ENCODE measurements at regions not wholly inside any gene's neighbourhood (a gene's known extent, or its start where the extent isn't known, plus 50 kb on each side); places are given as distances from the start of the nearest gene placed in this dataset.
"Not testable (repeated sequence)": the region's sequence is repeated elsewhere in the genome, so short reads cannot be mapped to it uniquely, and the experiment has no call there.

DNA sequence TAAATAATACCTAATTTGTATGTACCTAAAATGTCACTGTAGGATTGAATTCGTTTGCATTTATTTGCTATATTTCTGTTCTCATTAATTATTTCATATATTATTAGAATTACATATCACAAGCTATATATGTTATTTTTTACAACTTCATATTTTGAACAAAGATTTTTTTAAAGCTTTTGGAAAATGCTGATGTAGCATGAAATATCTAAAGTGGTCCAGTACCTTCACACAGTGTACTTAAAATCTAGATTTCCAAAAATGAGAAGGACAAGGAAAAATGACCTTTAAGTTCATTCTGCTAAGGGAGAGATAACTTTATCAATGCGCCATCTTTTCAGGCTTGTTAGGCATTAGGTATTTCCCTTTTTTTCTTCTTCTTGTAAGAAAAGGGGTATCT is 71.8 kb downstream of the LARP7 start:
- no peak for DNase-seq

DNA sequence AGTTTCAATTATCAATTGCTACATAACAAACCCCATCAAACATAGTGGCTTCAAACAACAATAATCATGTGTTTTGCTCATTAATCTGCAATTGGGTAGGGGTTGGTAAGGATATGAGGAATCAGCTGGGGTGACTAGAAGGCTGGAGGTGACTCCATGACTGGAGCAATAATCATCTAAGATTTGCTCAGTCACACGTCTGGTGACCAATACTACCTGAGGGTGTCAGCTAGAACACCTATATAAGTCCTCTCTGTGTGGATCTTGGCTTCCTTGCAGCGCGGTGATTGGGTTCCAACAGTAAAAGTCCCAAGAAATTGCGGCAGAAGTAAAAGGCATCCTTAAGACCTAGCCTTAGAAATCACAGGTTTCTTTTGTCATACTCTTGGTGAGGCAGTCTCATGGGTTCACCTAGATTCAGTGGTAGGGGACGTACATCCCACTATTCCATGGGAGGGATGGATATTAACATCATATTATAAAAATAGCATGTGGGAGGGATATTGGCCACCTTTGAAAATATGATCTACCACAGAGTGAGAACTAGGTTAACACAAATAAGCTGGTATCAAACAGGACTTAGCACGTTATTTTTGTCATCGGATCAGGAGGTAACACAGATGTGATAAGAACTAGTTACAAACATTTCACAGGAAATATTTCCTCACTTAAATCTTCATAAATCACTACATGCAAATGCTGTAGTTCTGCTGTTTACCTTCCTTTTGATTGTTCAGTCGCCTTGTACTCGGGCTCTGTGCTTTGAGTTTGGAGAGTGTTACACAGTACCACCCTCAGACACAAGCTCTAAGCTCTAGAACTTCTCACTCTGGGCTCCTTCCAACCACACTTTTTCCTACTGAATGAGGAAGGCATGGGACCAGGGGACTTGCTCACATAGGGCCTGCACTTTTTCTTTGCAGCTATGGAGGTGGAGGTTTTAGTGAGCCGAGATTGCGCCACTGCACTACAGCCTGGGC is 78.3 kb downstream of the LARP7 start:
- no peak for DNase-seq

GRCh38 chr4:112717856-112718255 is 80.9 kb downstream of the LARP7 start:
- no peak for DNase-seq

- DNase-seq = no peak
These were observed 84.7 kb downstream of the LARP7 start for GRCh38 chr4:112721627-112722026.

- DNase-seq = no peak
These were observed 89.1 kb downstream of the LARP7 start for GRCh38 chr4:112726041-112726440.

DNA sequence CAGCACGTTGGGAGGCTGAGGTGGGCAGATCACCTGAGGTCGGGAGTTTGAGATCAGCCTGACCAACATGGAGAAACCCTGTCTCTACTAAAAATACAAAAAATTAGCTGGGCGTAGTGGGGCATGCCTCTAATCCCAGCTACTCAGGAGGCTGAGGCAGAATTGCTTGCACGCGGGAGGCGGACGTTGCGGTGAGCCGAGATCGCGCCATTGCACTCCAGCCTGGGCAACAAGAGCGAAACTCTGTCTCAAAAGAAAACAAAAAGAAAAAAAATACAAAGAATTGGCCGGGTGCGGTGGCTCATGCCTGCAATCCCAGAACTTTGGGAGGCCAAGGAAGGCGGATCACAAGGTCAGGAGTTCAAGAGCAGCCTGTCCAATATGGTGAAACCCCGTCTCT is 90.8 kb downstream of the LARP7 start:
- not testable (repeated sequence) for DNase-seq

- DNase-seq = no peak
These were observed 94.8 kb downstream of the LARP7 start for GRCh38 chr4:112731715-112732114.

DNA sequence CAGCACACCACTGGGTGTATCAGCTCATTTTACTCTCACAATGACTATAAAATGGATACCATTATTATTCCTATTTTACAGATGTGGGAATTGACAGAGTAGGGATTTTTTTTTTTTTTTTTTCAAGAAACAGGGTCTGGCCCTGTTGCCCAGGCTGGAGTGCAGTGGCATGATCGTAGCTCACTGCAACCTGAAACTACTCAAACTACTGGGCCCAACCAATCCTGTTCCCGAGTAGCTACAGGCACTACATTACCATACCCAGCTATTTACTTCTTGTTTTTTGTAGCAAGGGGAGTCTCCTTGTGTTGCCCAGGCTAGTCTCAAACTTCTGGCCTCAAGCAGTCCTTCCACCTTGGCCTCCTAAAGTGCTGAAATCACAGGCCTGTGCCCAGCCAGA is 95.2 kb downstream of the LARP7 start:
- no peak for DNase-seq

GRCh38 chr4:112735474-112735951 is 98.6 kb downstream of the LARP7 start:
- DNase-seq = no peak

- DNase-seq = no peak
These were observed 99.8 kb downstream of the LARP7 start for GRCh38 chr4:112736718-112737135.

- no peak for DNase-seq
These were observed 102.5 kb downstream of the LARP7 start for GRCh38 chr4:112739442-112739841.

- no peak for DNase-seq
These were observed 110.1 kb downstream of the LARP7 start for GRCh38 chr4:112747036-112747435.

- DNase-seq = no peak
These were observed 111.5 kb downstream of the LARP7 start for GRCh38 chr4:112748352-112748878.

- not testable (repeated sequence) for DNase-seq
These were observed 113.8 kb downstream of the LARP7 start for GRCh38 chr4:112750749-112751148.

DNA sequence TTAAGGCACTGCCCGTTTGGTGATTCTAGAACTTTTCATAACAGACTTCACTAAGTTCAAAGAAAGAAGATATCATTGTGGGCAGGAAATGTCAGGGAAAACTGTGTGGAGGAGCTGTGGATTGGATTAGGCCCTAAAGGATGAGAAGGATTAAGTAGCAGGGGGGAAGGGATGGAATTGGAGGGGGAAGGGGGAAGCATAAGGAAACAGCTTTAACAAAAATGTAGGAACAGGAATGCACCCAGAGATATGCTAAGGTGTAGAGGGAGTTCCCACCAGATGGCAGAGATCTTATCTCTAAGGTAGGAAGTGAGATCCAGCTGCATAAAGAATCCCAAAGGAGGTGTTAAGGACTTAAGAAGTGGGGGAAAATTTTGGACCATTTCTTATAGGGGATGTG is 114.5 kb downstream of the LARP7 start:
- no peak for DNase-seq

GRCh38 chr4:112752061-112752460 is 115.1 kb downstream of the LARP7 start:
- DNase-seq = no peak

GRCh38 chr4:112752510-112752909 is 115.6 kb downstream of the LARP7 start:
- no peak for DNase-seq

DNA sequence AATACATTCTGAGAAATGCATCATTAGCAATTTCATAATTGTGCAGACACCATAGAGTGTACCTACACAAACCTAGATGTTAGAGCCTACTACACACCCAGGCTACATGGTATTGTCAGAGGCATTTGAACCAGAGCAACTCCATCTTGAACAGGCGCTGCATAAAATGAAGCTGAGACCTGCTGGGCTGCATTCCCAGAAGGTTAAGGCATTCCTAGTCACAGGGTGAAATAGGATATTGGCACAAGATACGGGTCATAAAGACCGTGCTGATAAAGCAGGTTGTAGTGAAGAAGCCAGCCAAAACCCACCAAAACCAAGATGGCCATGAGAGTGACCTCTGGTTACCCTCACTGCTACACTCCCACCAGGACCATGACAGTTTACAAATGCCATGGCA is 116.4 kb downstream of the LARP7 start:
- no peak for DNase-seq

- DNase-seq = no peak
These were observed 122.4 kb downstream of the LARP7 start for GRCh38 chr4:112759313-112759712.

- DNase-seq = no peak
These were observed 128.5 kb downstream of the LARP7 start for GRCh38 chr4:112765317-112765974.

GRCh38 chr4:112766422-112766821 is 129.5 kb downstream of the LARP7 start:
- no peak for DNase-seq

DNA sequence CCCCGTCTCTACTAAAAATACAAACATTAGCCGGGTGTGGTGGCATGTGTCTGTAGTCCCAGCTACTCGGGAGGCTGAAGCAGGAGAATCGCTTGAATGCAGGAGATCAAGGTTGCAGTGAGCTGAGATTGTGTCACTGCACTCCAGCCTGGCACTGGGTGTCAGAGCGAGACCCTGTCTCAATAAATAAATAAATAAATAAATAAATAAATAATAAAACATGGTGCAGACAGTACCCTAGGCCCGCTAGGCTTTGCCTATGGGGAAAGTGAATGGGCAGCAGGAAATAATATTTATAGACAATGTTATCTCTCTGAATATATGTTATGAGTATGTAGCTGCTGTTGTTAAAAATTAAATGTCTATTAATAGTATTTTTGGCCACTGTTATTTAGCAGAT is 130.4 kb downstream of the LARP7 start:
- DNase-seq = no peak

DNA sequence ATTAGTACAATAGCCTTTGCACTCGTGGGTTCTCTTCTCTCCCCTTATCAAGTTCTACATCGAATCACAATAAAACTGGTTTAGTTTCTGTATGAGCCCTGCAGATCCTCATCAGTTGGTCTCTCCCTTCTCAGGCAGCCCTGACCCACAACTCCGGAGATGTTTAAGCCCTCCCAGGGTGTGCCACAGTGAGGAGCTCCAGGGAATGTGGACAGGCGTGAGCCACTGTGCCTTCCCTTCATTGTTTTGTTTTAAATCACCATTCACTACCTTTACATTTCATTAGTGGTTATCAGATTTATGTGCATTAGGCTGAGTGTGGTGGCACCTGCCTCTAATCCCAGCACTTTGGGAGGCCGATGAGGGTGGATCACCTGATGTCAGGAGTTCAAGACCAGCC is 133.2 kb downstream of the LARP7 start:
- no peak for DNase-seq

GRCh38 chr4:112775801-112776200 is 138.9 kb downstream of the LARP7 start:
- DNase-seq = no peak

Measured in NCI-H2171 (cell line).